GM18505 (cell line): ENCODE measurements at regions not wholly inside any gene's neighbourhood (a gene's known extent, or its start where the extent isn't known, plus 50 kb on each side); places are given as distances from the start of the nearest gene placed in this dataset.
A peak's percentile ranks its signal among the peaks of the same experiment; 100 is the strongest.

ENCODE experiments used
- ATAC-seq: cut with Tn5 transposase; IDR thresholded peaks from one replicate; pipeline ENCODE4 v1.9.1; 2021; ENCODE audit not compliant: unreplicated experiment
- POLR2A ChIP-seq: IDR thresholded peaks from 4 replicates; pipeline ENCODE4 v1.6.1; 2011; ENCODE audit warnings: borderline replicate concordance; ENCODE audit not compliant: insufficient read depth, insufficient read length; ENCODE audit errors: extremely low read depth

- TF ChIP-seq POLR2A = no peak
- peak; percentile 98 for ATAC-seq
Observed at GRCh38 chr12:14111230-14111865, 129.9 kb upstream of the GRIN2B start.

- no peak for ATAC-seq
- no peak for TF ChIP-seq POLR2A
Observed at GRCh38 chr12:14113031-14113430, 131.6 kb upstream of the GRIN2B start.

GRCh38 chr12:14126692-14127091 is 145.3 kb upstream of the GRIN2B start:
- ATAC-seq = no peak
- no peak for TF ChIP-seq POLR2A

DNA sequence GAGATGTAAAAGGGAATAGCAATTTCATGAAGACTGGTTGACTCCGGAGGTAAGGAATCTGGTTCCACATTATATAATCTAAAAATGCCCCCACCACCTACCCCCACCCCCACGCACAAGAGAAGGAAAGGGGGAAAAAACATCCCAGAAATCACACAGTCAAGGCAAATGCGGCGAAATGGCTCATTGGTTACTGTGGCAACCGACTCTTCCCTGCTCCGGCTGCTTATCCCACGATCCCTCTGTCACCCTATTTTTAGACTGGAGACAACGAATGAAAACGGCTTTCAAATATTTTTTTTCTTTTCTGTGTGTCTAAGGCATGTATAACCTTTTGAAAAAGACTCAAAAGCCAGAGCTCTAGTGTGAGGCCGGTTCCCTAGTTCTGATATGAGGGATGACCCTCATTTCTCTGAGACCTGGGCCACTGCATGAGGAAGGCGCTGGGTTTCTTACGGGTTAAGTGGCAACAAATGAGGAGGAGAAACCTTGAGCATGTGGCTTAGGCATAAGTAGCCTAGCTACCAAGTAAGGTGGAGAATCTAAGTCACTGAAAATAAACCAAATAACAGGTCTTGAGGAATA is 148.3 kb upstream of the GRIN2B start:
- no peak for TF ChIP-seq POLR2A
- ATAC-seq = no peak

DNA sequence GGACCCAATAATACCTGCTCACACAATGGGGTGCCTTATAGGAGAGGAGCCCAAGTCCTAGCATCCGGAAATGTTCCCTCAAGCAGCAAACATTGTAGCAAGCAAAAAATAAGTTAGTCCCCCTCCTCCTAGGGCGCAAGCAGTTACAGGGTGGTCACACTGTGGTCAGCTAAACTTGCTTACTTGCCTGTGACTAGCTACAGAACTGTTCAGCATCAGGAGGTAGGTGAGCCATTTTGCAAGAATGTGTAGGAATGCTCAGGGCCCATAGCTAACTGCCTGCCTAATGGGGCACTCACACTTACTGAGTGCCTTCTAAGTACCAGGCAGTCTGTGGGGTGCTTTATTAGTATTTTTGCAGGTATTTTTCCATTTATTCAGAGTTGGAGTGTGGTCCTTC is 154.6 kb upstream of the GRIN2B start:
- ATAC-seq = no peak
- no peak for TF ChIP-seq POLR2A

- no peak for TF ChIP-seq POLR2A
- ATAC-seq = no peak
Observed at GRCh38 chr12:14138495-14138894, 157.1 kb upstream of the GRIN2B start.

DNA sequence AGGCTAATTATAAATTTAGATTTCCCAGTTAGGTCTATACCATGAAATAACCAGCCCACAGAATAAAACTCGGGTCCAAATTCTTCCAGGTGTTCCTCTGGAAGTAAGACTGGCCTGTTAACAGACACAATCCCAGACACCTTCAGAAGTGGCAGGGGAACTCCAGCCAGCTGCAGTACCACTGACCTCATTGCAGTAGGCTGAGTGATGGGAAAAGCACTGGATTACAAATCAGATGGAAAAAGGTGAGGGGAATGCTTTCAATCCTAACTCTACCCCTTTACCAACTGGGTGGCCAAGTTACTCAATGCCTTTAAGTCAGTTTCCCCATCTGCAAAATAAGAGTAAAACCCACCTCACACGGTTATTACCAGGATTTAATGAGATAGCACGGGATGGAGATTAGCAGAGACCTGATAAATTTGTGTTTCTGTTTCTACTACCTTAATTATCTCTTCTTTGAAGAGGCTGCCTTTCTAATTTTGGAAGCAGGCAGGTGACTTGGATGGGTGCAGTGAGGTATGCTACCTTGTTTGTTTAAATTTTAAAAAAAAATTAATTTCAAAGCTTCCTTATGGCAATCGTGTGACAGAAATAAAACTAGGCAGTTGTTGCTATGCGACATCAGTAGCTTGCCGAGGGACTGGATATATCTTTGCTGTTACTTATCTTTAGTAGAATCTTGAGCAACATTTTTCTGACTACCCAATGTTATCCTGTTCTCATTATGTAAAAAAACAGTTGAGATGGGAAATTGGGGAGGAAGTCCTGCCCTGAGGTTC is 167.3 kb upstream of the GRIN2B start:
- no peak for TF ChIP-seq POLR2A
- ATAC-seq = no peak

DNA sequence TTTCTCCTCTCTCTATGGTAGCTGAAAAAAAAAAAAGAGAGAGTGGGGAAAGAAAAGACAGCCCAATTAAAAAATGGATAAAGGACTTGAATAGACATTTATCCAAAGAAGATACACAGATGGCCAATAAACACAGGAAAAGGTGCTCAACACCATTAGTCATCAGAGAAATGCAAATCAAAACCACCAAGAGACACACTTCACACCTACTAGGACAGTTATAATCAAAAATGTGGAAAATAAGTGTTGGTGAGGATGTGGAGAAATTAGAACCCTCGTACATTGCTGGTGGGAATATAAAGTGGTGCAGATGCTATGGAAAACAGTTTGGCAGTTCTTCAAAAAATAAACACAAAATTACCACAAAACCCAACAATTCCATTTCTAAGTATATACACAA is 172.4 kb upstream of the GRIN2B start:
- ATAC-seq = no peak
- no peak for TF ChIP-seq POLR2A

DNA sequence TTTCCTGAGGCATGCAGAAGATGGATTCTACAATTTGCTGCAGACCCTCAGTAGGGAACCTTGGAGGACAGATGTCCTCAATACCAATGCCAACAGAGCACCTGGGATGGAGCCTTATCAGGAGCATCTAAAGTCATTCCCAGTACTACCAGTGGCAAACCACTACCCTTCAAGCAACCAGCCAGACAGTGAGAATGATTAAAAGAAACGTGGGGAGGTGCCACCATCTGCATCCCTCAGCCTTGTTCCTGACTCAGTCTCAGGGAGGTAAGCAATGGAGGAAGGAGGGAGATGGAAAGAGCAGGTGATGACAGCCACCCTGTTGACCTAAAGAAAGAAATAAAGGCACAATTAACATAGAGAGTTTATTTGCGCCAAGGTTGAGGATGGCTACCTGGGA is 175.2 kb upstream of the GRIN2B start:
- ATAC-seq = peak; percentile 3
- no peak for TF ChIP-seq POLR2A

- TF ChIP-seq POLR2A = no peak
- ATAC-seq = peak; percentile 98
Observed at GRCh38 chr12:14157088-14157747, 175.8 kb upstream of the GRIN2B start.

DNA sequence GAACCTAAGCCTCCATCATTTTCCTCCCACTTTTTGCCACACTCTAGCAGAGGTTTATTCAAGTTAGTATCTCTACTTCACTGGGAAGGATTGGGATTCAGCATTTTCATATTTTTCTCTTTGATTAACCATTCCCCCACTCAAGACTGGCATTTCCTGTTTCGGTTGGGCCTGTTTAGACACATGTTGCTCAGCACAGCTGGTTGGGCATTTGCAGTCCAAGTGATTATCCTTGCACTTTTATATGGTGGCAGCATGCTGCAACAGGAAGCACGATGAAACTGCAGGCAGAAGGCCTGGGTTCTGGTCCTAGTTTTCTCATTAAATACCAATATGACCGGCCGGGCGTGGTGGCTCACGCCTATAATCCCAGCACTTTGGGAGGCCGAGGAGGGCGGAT is 182.9 kb upstream of the GRIN2B start:
- ATAC-seq = no peak
- no peak for TF ChIP-seq POLR2A

- no peak for ATAC-seq
- no peak for TF ChIP-seq POLR2A
Observed at GRCh38 chr12:14167005-14167628, 185.7 kb upstream of the GRIN2B start.

- TF ChIP-seq POLR2A = no peak
- ATAC-seq = no peak
Observed at GRCh38 chr12:14169281-14169680, 187.9 kb upstream of the GRIN2B start.
